ENCODE measurements at regions not wholly inside any gene's neighbourhood (a gene's known extent, or its start where the extent isn't known, plus 50 kb on each side); places are given as distances from the start of the nearest gene placed in this dataset.
A peak's percentile ranks its signal among the peaks of the same experiment; 100 is the strongest.

DNA sequence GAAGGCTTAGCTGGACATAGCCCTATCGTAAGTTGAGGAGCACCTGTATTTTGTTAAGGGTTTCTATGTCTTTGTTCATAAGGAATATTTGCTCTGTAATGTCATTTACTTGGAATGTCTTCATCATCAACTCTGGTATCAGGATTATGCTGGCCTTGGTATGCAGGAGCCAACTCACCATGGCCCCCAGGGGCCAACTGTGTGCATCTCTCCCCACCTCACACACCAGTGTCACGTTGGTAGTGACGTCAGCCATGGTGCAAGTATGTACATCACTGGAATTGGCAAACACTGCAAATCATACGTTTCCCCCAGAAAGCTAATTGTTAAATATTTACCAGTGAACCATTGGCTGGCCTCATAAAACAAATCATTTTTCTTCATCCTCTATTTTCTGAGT, 70.8 kb downstream of the YTHDF1 start:
- TF ChIP-seq, protein P1, sequence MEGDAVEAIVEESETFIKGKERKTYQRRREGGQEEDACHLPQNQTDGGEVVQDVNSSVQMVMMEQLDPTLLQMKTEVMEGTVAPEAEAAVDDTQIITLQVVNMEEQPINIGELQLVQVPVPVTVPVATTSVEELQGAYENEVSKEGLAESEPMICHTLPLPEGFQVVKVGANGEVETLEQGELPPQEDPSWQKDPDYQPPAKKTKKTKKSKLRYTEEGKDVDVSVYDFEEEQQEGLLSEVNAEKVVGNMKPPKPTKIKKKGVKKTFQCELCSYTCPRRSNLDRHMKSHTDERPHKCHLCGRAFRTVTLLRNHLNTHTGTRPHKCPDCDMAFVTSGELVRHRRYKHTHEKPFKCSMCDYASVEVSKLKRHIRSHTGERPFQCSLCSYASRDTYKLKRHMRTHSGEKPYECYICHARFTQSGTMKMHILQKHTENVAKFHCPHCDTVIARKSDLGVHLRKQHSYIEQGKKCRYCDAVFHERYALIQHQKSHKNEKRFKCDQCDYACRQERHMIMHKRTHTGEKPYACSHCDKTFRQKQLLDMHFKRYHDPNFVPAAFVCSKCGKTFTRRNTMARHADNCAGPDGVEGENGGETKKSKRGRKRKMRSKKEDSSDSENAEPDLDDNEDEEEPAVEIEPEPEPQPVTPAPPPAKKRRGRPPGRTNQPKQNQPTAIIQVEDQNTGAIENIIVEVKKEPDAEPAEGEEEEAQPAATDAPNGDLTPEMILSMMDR (IDR thresholded peaks at IDR 0.05), result no peak
- no peak overlapping the region for H3K27ac ChIP-seq
- no peaks in the 10 kb centered on the region for H3K4me1 ChIP-seq
- DNase-seq, result no peak
- no peak for ATAC-seq
- no peaks in the 10 kb centered on the region for H3K9me3 ChIP-seq
- no peaks in the 10 kb centered on the region for H3K36me3 ChIP-seq
- peaks cover 0 to 22% (median 0%) of the 10 kb centered on the region in 4 donors for H3K27me3 ChIP-seq
- no peak for FAIRE-seq
- no peak overlapping the region for H3K4me3 ChIP-seq
- 20 to 26% methylated on average over 4 of the region's 4 CpGs for WGBS, 2 donors
- intact Hi-C loops (cut with DNase I), result no loop called here

DNA sequence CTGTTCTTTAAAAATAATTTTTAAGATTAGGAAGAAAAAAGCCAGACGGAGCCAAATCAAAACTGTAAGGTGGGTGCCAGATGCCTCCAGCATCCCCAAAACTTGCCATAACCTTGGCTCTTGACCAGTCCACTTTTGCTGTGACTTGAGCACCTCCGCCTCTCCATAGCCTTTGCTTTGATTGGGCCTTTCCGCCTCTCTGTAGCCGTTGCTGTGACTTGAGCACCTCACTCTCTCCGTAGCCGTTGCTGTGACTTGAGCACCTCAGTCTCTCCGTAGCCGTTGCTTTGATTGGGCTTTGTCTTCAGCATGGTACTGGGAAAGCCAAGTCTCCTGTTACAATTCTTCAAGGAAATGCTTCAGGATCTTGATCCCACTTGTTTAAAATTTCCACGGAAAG, 73.0 kb downstream of the YTHDF1 start:
- intact Hi-C loops (cut with DNase I), result no loop called here
- peaks cover 0 to 15% (median 0%) of the 10 kb centered on the region in 4 donors for H3K27me3 ChIP-seq
- no peak overlapping the region for H3K4me3 ChIP-seq
- H3K9me3 ChIP-seq, result no peaks in the 10 kb centered on the region
- WGBS, 2 donors, result 65 to 82% methylated on average over 9 of the region's 9 CpGs
- TF ChIP-seq, protein P1 (IDR thresholded peaks at IDR 0.05), result no peak
- no peaks in the 10 kb centered on the region for H3K4me1 ChIP-seq
- H3K36me3 ChIP-seq, result no peaks in the 10 kb centered on the region
- FAIRE-seq, result no peak
- no peak for DNase-seq
- H3K27ac ChIP-seq, result no peak overlapping the region
- no peak for ATAC-seq

DNA sequence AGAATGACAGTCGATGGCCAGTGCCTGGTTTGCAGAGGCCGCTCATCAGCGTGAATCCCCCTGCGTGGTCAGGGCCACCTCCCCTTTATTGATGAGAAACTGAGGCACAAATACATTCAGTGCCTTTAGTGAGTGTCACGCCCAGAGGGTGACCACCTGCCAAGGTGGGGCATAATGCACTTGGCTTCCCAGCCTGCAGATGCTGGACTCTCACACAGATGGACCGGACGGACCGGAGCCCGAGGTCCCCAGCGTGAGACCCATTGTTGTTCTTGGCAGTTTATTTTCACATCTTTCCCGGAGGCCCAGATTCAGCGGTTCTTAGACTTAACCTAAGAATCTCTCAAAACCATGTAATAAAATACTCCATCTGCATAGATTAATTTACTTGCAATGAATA, 74.4 kb downstream of the YTHDF1 start:
- H3K4me3 ChIP-seq, result no peak overlapping the region
- no peaks in the 10 kb centered on the region for H3K36me3 ChIP-seq
- WGBS, 2 donors, result 63 to 78% methylated on average over 12 of the region's 12 CpGs
- H3K4me1 ChIP-seq, result no peaks in the 10 kb centered on the region
- no peak for FAIRE-seq
- TF ChIP-seq, protein P1 (IDR thresholded peaks at IDR 0.05), result no peak
- peaks cover 0 to under 1% (median 0%) of the 10 kb centered on the region in 4 donors for H3K27me3 ChIP-seq
- intact Hi-C loops (cut with DNase I), result no loop called here
- DNase-seq, result peak in 1 of 6 donors; percentile 15
- H3K9me3 ChIP-seq, result no peaks in the 10 kb centered on the region
- no peak for ATAC-seq
- H3K27ac ChIP-seq, result no peak overlapping the region

DNA sequence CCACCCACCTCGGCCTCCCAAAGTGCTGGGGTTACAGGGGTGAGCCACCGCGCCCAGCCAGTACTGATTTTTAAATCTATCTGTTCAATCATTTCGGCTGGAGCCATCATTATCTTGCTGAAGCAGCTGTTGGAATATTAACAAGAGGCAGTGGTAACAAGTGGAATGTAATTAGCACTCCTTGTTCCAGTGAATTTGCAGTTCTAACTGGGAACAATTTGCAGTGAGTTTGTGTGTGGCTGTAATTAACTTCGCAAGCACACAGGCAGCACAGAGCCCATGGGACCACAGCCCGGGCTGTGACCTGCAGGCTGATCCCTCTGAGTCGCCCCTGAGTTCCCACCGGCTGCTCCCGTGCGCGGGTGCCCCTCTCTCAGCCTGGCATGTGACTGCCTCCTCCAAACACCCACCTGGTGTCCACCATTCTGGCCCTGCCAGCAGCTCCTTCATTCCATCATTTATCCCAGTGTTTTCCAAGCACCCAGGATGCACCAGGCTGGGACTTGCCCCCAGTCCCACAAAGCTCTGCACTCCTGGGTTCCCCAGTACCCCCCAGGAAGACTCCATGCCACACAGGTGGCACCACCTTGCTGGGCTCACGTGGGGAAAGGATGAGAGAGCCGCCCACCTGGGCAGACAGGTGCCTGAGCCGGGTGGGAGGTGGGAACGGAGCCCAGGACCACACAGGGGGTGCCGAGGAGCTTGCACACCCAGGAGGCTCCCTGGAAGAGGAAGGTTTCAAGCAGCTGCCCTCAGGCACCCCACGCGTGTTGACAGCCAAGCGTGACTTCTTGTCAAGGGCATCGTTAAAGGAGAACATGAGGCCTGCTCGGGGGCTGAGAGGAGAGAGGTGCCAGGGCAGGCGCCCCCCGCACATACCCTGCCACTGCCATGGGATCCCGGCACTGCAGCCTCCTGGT, 75.2 kb downstream of the YTHDF1 start:
- Histone ChIP-seq H3K4me1 (no peaks in the 10 kb centered on the region), H3K36me3 (no peaks in the 10 kb centered on the region), H3K9me3 (no peaks in the 10 kb centered on the region), H3K27me3 (no peaks in the 10 kb centered on the region), H3K27ac (no peak overlapping the region), H3K4me3 (no peak overlapping the region)
- no peak for ATAC-seq
- 57 to 67% methylated on average over 23 to 24 of the region's 24 CpGs for WGBS, 2 donors
- DNase-seq, result peak in 1 of 6 donors; percentile 42
- FAIRE-seq, result no peak
- intact Hi-C loops (cut with DNase I), result no loop called here
- TF ChIP-seq, protein P1 (IDR thresholded peaks at IDR 0.05), result no peak

DNA sequence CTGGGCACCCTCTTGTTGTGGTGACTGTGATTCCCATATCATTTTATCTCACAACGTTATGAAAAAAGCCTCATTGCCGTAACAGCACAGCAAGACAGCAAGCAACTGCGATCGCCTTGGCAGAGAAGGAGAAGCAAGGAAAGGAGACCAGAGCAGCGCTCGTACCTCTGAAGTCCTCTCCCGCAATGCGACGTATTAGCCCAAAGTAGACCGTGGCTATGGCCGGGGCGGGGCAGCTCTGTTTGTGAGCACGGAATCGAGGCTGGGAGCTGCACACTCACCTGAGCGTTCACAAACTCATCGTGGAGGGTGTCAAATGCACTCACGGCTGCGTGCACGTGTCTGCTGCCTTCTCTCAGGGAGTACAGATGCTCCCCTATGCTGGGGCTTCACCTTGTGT, 76.1 kb downstream of the YTHDF1 start:
- Histone ChIP-seq H3K36me3 (no peaks in the 10 kb centered on the region), H3K4me3 (no peak overlapping the region), H3K27me3 (no peaks in the 10 kb centered on the region), H3K27ac (no peak overlapping the region), H3K9me3 (no peaks in the 10 kb centered on the region), H3K4me1 (no peaks in the 10 kb centered on the region)
- FAIRE-seq, result no peak
- ATAC-seq, result no peak
- TF ChIP-seq, protein P1 (IDR thresholded peaks at IDR 0.05), result no peak
- DNase-seq, result peak in 1 of 6 donors; percentile 15
- WGBS, 2 donors, result 58 to 67% methylated on average over 19 of the region's 19 CpGs
- intact Hi-C loops (cut with DNase I), result no loop called here

All from pancreas (tissue), 10 donors.